GM19023 (cell line): ENCODE measurements at regions not wholly inside any gene's neighbourhood (a gene's known extent, or its start where the extent isn't known, plus 50 kb on each side); places are given as distances from the start of the nearest gene placed in this dataset.

Experiments
- ATAC-seq: cut with Tn5 transposase; IDR thresholded peaks from one replicate; pipeline ENCODE4 v1.9.1; 2021; ENCODE audit warnings: mild to moderate bottlenecking, moderate library complexity; ENCODE audit not compliant: unreplicated experiment

GRCh38 chr7:41027428-41028115 is 675.3 kb downstream of the INHBA start:
- no peak for ATAC-seq

- no peak for ATAC-seq
Observed at GRCh38 chr7:41024126-41024525, 678.8 kb downstream of the INHBA start.

GRCh38 chr7:41020056-41020455 is 682.8 kb downstream of the INHBA start:
- no peak for ATAC-seq

GRCh38 chr7:41013117-41013516 is 689.8 kb downstream of the INHBA start:
- ATAC-seq: no peak

GRCh38 chr7:41012041-41012440 is 690.8 kb downstream of the INHBA start:
- ATAC-seq: no peak

- no peak for ATAC-seq
Observed at GRCh38 chr7:41010967-41011366, 691.9 kb downstream of the INHBA start.

GRCh38 chr7:41010418-41010817 is 692.5 kb downstream of the INHBA start:
- ATAC-seq: no peak

- no peak for ATAC-seq
Observed at GRCh38 chr7:41007811-41008210, 695.1 kb downstream of the INHBA start.

- no peak for ATAC-seq
Observed at GRCh38 chr7:41007351-41007751, 695.5 kb downstream of the INHBA start.

- no peak for ATAC-seq
Observed at GRCh38 chr7:41006306-41006995, 696.4 kb downstream of the INHBA start.

- no peak for ATAC-seq
Observed at GRCh38 chr7:41005374-41005901, 697.5 kb downstream of the INHBA start.

- no peak for ATAC-seq
Observed at GRCh38 chr7:41003977-41004376, 698.9 kb downstream of the INHBA start.

- ATAC-seq: no peak
Observed at GRCh38 chr7:41003611-41003940, 699.3 kb downstream of the INHBA start.

- ATAC-seq: peak; percentile 60
Observed at GRCh38 chr7:41002741-41003610, 699.9 kb downstream of the INHBA start.

- ATAC-seq: no peak
Observed at GRCh38 chr7:41000042-41000441, 702.8 kb downstream of the INHBA start.

GRCh38 chr7:40996233-40996677 is 706.6 kb downstream of the INHBA start:
- ATAC-seq: no peak

- ATAC-seq: no peak
Observed at GRCh38 chr7:40990841-40991240, 712.0 kb downstream of the INHBA start.

- no peak for ATAC-seq
Observed at GRCh38 chr7:40987571-40987970, 715.3 kb downstream of the INHBA start.

- ATAC-seq: no peak
Observed at GRCh38 chr7:40986351-40986873, 716.5 kb downstream of the INHBA start.

- ATAC-seq: no peak
Observed at GRCh38 chr7:40983111-40983510, 719.8 kb downstream of the INHBA start.

- no peak for ATAC-seq
Observed at GRCh38 chr7:40979296-40979695, 723.6 kb downstream of the INHBA start.
